GM12878 (cell line): ENCODE measurements at regions not wholly inside any gene's neighbourhood (a gene's known extent, or its start where the extent isn't known, plus 50 kb on each side); places are given as distances from the start of the nearest gene placed in this dataset.

Experiments used
- ATF2 ChIP-seq: IDR thresholded peaks from 2 replicates; pipeline ENCODE4 v1.6.1; 2012; ENCODE audit warnings: low read length, inconsistent platforms
- GATAD2B ChIP-seq: fragments of 450-650 bp; conservative IDR thresholded peaks from 2 replicates; pipeline ENCODE4 v1.6.1; 2017; ENCODE audit warnings: low read depth, mild to moderate bottlenecking, moderate library complexity
- SPI1 ChIP-seq: IDR thresholded peaks from 2 replicates; pipeline ENCODE4 v1.6.1; 2011; ENCODE audit warnings: low read depth, mild to moderate bottlenecking, low read length, moderate library complexity, borderline replicate concordance; ENCODE audit not compliant: insufficient read depth
- USF2 ChIP-seq: IDR thresholded peaks from 2 replicates; pipeline ENCODE4 v1.6.1; 2011; ENCODE audit warnings: low read depth, low read length, improper control_type of control experiment, borderline replicate concordance

- TF ChIP-seq SPI1 (no peak), GATAD2B (no peak), ATF2 (no peak), USF2 (no peak)
Observed at GRCh38 chr20:5481872-5482271, 128.9 kb downstream of the GPCPD1 start.
